K562 (cell line): ENCODE measurements at regions not wholly inside any gene's neighbourhood (a gene's known extent, or its start where the extent isn't known, plus 50 kb on each side); places are given as distances from the start of the nearest gene placed in this dataset.

Experiments used
- ATF6 ChIP-seq: sonication (generic); formaldehyde crosslinking; IDR thresholded peaks from 2 replicates; pipeline ENCODE4 v1.4.0; 2020; ENCODE audit warnings: mild to moderate bottlenecking, missing genetic modification reagents
- CSDE1 ChIP-seq, 2 experiments: fragments of 450-650 bp; IDR thresholded peaks; 2 replicates each; pipeline ENCODE4 v1.6.1; 2016; ENCODE audit warnings: mild to moderate bottlenecking in 1 of 2
- ID3 ChIP-seq, 2 experiments: fragments of 250-450 bp in 1 of 2; fragments of 450-650 bp in 1 of 2; sonication (Bioruptor Pico) in 1 of 2; IDR thresholded peaks; 2 replicates each; pipeline versions ENCODE4 v1.6.1 to v1.8.0; 2016 to 2021; ENCODE audit warnings: mild to moderate bottlenecking in 2 of 2, moderate library complexity in 2 of 2, missing compliant biosample characterization in 1 of 2, missing genetic modification characterization in 1 of 2
- MEF2A ChIP-seq: IDR thresholded peaks from 2 replicates; pipeline ENCODE4 v1.6.1; 2011; ENCODE audit warnings: low read depth, mild to moderate bottlenecking, low read length, moderate library complexity; ENCODE audit not compliant: control insufficient read depth
- NR2C1 ChIP-seq, 2 experiments: fragments of 450-650 bp; IDR thresholded peaks; 2 replicates each; pipeline ENCODE4 v1.6.1; 2017; ENCODE audit warnings: mild to moderate bottlenecking in 2 of 2, antibody characterized with exemption in 1 of 2, inconsistent platforms in 1 of 2, missing compliant biosample characterization in 1 of 2, missing genetic modification characterization in 1 of 2
- NR2C2 ChIP-seq, 2 experiments: fragments of 200-800 bp in 1 of 2; sonication (Bioruptor generic) in 1 of 2; sonication (generic) in 1 of 2; formaldehyde crosslinking in 1 of 2; IDR thresholded peaks; 2 replicates each; pipeline versions ENCODE4 v1.6.1 to v1.8.0; 2016 to 2022; ENCODE audit warnings: mild to moderate bottlenecking in 1 of 2, missing compliant biosample characterization in 1 of 2, missing genetic modification characterization in 1 of 2, missing genetic modification reagents in 1 of 2
- NR3C1 ChIP-seq: sonication (generic); formaldehyde crosslinking; IDR thresholded peaks from 2 replicates; pipeline ENCODE4 v1.8.1; 2022; ENCODE audit warnings: missing genetic modification reagents
- RBM22 ChIP-seq: fragments of 200-400 bp; formaldehyde crosslinking; IDR thresholded peaks from 2 replicates; pipeline ENCODE4 v1.6.1; 2018; ENCODE audit warnings: low read length, low read depth; ENCODE audit not compliant: poor library complexity, severe bottlenecking
- ZNF12 ChIP-seq: sonication (generic); formaldehyde crosslinking; IDR thresholded peaks from 2 replicates; pipeline ENCODE4 v1.4.0; 2020; ENCODE audit warnings: mild to moderate bottlenecking, missing genetic modification reagents

- TF ChIP-seq MEF2A, result no peak
- TF ChIP-seq ATF6 (CRISPR knock-in tag), result no peak
- no peak for TF ChIP-seq NR2C2 (CRISPR knock-in tag; IDR thresholded peaks at IDR 0.05)
- no peak for TF ChIP-seq NR2C2 (tag; IDR thresholded peaks at IDR 0.05)
- TF ChIP-seq ZNF12 (CRISPR knock-in tag), result no peak
- no peak for TF ChIP-seq ID3 (CRISPR knock-in tag; IDR thresholded peaks at IDR 0.05)
- no peak for TF ChIP-seq ID3 (tag; IDR thresholded peaks at IDR 0.05)
- no peak for TF ChIP-seq NR2C1 (IDR thresholded peaks at IDR 0.05)
- no peak for TF ChIP-seq NR2C1 (tag; IDR thresholded peaks at IDR 0.05)
- no peak for TF ChIP-seq RBM22
- no peak for TF ChIP-seq NR3C1 (CRISPR knock-in tag)
- TF ChIP-seq CSDE1 (IDR thresholded peaks at IDR 0.05), result no peak
These were observed 86.8 kb downstream of the ADCYAP1 start for GRCh38 chr18:991441-991840.
